Mammary epithelial cell (primary cell): ENCODE measurements at regions not wholly inside any gene's neighbourhood (a gene's known extent, or its start where the extent isn't known, plus 50 kb on each side); places are given as distances from the start of the nearest gene placed in this dataset.

Source experiments
- EZH2 ChIP-seq: IDR thresholded peaks from 2 replicates; pipeline ENCODE4 v1.6.1; 2012; ENCODE audit warnings: low read length, inconsistent platforms, borderline replicate concordance
- TF ChIP-seq, protein P1 (sequence below), 2 donors: IDR thresholded peaks in 1 of 2; conservative IDR thresholded peaks in 1 of 2; 2 replicates each; pipeline ENCODE4 v1.5.1; 2011 to 2012; ENCODE audit warnings: inconsistent platforms in 2 of 2, low read length in 2 of 2, mild to moderate bottlenecking in 2 of 2, control low read depth in 1 of 2, low read depth in 1 of 2; ENCODE audit not compliant: insufficient read depth in 1 of 2; ENCODE audit errors: extremely low read depth in 1 of 2

GRCh38 chr3:59316688-59317275 lies 267.0 kb upstream of the CFAP20DC start:
- TF ChIP-seq EZH2, result no peak
- TF ChIP-seq, protein P1, sequence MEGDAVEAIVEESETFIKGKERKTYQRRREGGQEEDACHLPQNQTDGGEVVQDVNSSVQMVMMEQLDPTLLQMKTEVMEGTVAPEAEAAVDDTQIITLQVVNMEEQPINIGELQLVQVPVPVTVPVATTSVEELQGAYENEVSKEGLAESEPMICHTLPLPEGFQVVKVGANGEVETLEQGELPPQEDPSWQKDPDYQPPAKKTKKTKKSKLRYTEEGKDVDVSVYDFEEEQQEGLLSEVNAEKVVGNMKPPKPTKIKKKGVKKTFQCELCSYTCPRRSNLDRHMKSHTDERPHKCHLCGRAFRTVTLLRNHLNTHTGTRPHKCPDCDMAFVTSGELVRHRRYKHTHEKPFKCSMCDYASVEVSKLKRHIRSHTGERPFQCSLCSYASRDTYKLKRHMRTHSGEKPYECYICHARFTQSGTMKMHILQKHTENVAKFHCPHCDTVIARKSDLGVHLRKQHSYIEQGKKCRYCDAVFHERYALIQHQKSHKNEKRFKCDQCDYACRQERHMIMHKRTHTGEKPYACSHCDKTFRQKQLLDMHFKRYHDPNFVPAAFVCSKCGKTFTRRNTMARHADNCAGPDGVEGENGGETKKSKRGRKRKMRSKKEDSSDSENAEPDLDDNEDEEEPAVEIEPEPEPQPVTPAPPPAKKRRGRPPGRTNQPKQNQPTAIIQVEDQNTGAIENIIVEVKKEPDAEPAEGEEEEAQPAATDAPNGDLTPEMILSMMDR (conservative IDR thresholded peaks at IDR 0.05 in 1 of 2, IDR thresholded peaks at IDR 0.05 in 1 of 2; ENCODE audit: extremely low read depth in 1 of 2, insufficient read depth in 1 of 2, low read depth in 1 of 2, low read length in 2 of 2), result no peak
